Erythroblast (primary cell): ENCODE measurements at regions not wholly inside any gene's neighbourhood (a gene's known extent, or its start where the extent isn't known, plus 50 kb on each side); places are given as distances from the start of the nearest gene placed in this dataset.

ENCODE experiments used
- GATA1 ChIP-seq: IDR thresholded peaks from 2 replicates; pipeline ENCODE4 v1.6.1; 2011; ENCODE audit warnings: low read depth, mild to moderate bottlenecking, control low read depth, low read length, moderate library complexity
- POLR2A ChIP-seq: IDR thresholded peaks from 2 replicates; pipeline ENCODE4 v1.6.1; 2011; ENCODE audit warnings: mild to moderate bottlenecking, low read length

GRCh38 chr1:78301141-78301540 lies 189.6 kb upstream of the PTGFR start:
- TF ChIP-seq POLR2A (no peak), GATA1 (no peak)
